ENCODE measurements at regions not wholly inside any gene's neighbourhood (a gene's known extent, or its start where the extent isn't known, plus 50 kb on each side); places are given as distances from the start of the nearest gene placed in this dataset.
"Not testable (repeated sequence)": the region's sequence is repeated elsewhere in the genome, so short reads cannot be mapped to it uniquely, and the experiment has no call there.

- no peak for DNase-seq
These were observed 1490.2 kb upstream of the SLC39A10 start for GRCh38 chr2:194166818-194167217.

GRCh38 chr2:194155431-194155830, 1501.6 kb upstream of the SLC39A10 start:
- DNase-seq: no peak

GRCh38 chr2:194151231-194151630, 1505.8 kb upstream of the SLC39A10 start:
- no peak for DNase-seq

GRCh38 chr2:194135463-194135862, 1521.6 kb upstream of the SLC39A10 start:
- DNase-seq: no peak

- DNase-seq: no peak
These were observed 1528.2 kb upstream of the SLC39A10 start for GRCh38 chr2:194128810-194129209.

- DNase-seq: no peak
These were observed 1530.6 kb upstream of the SLC39A10 start for GRCh38 chr2:194126418-194126817.

GRCh38 chr2:194116861-194117260, 1540.2 kb upstream of the SLC39A10 start:
- no peak for DNase-seq

- no peak for DNase-seq
These were observed 1551.7 kb upstream of the SLC39A10 start for GRCh38 chr2:194105358-194105757.

GRCh38 chr2:194104687-194105086, 1552.3 kb upstream of the SLC39A10 start:
- DNase-seq: no peak

GRCh38 chr2:194103941-194104659, 1552.9 kb upstream of the SLC39A10 start:
- no peak for DNase-seq

GRCh38 chr2:194102546-194102945, 1554.5 kb upstream of the SLC39A10 start:
- no peak for DNase-seq

- no peak for DNase-seq
These were observed 1556.8 kb upstream of the SLC39A10 start for GRCh38 chr2:194100201-194100600.

- no peak for DNase-seq
These were observed 1560.6 kb upstream of the SLC39A10 start for GRCh38 chr2:194096402-194096801.

GRCh38 chr2:194095359-194095758, 1561.7 kb upstream of the SLC39A10 start:
- no peak for DNase-seq

- no peak for DNase-seq
These were observed 1566.6 kb upstream of the SLC39A10 start for GRCh38 chr2:194090251-194090905.

- no peak for DNase-seq
These were observed 1569.7 kb upstream of the SLC39A10 start for GRCh38 chr2:194087089-194087958.

- DNase-seq: no peak
These were observed 1570.9 kb upstream of the SLC39A10 start for GRCh38 chr2:194086129-194086528.

- no peak for DNase-seq
These were observed 1577.0 kb upstream of the SLC39A10 start for GRCh38 chr2:194079989-194080388.

GRCh38 chr2:194077366-194077765, 1579.7 kb upstream of the SLC39A10 start:
- DNase-seq: no peak

GRCh38 chr2:194062401-194062800, 1594.6 kb upstream of the SLC39A10 start:
- DNase-seq: no peak

- no peak for DNase-seq
These were observed 1596.8 kb upstream of the SLC39A10 start for GRCh38 chr2:194060269-194060668.

- no peak for DNase-seq
These were observed 1602.7 kb upstream of the SLC39A10 start for GRCh38 chr2:194054313-194054712.

GRCh38 chr2:194044321-194044720, 1612.7 kb upstream of the SLC39A10 start:
- DNase-seq: no peak

GRCh38 chr2:194021130-194021529, 1635.9 kb upstream of the SLC39A10 start:
- not testable (repeated sequence) for DNase-seq
